Nephron (organoid): ENCODE measurements at regions not wholly inside any gene's neighbourhood (a gene's known extent, or its start where the extent isn't known, plus 50 kb on each side); places are given as distances from the start of the nearest gene placed in this dataset.
A peak's percentile ranks its signal among the peaks of the same experiment; 100 is the strongest.
"Not testable (repeated sequence)": the region's sequence is repeated elsewhere in the genome, so short reads cannot be mapped to it uniquely, and the experiment has no call there.

Experiments
- H3K27ac Mint-ChIP-seq, 3 experiments: 2 replicates each; pipeline ENCODE4 v1.8.0; 2020; ENCODE audit warnings: mixed read lengths in 3 of 3, mild to moderate bottlenecking in 2 of 3, moderate library complexity in 1 of 3
- H3K27me3 Mint-ChIP-seq: 2 replicates; pipeline ENCODE4 v1.8.0; 2021; ENCODE audit warnings: low read depth, mild to moderate bottlenecking, moderate library complexity, mixed read lengths
- H3K36me3 Mint-ChIP-seq: 2 replicates; pipeline ENCODE4 v1.8.0; 2020; ENCODE audit warnings: low read depth, mixed read lengths
- H3K4me1 Mint-ChIP-seq: 2 replicates; pipeline ENCODE4 v1.8.0; 2020; ENCODE audit warnings: mixed read lengths
- H3K4me3 Mint-ChIP-seq, 3 experiments: 2 replicates each; pipeline ENCODE4 v1.8.0; 2020; ENCODE audit warnings: mild to moderate bottlenecking in 3 of 3, mixed read lengths in 3 of 3, moderate library complexity in 2 of 3
- H3K9me3 Mint-ChIP-seq: 2 replicates; pipeline ENCODE4 v1.8.0; 2020; ENCODE audit warnings: mixed read lengths
- TF ChIP-seq, protein P1 (sequence below), 3 experiments: fragments of 200-600 bp; sonication (generic); IDR thresholded peaks; one replicate each; pipeline ENCODE4 v1.5.0; 2021; ENCODE audit warnings: antibody characterized with exemption in 3 of 3; ENCODE audit not compliant: unreplicated experiment in 3 of 3

DNA sequence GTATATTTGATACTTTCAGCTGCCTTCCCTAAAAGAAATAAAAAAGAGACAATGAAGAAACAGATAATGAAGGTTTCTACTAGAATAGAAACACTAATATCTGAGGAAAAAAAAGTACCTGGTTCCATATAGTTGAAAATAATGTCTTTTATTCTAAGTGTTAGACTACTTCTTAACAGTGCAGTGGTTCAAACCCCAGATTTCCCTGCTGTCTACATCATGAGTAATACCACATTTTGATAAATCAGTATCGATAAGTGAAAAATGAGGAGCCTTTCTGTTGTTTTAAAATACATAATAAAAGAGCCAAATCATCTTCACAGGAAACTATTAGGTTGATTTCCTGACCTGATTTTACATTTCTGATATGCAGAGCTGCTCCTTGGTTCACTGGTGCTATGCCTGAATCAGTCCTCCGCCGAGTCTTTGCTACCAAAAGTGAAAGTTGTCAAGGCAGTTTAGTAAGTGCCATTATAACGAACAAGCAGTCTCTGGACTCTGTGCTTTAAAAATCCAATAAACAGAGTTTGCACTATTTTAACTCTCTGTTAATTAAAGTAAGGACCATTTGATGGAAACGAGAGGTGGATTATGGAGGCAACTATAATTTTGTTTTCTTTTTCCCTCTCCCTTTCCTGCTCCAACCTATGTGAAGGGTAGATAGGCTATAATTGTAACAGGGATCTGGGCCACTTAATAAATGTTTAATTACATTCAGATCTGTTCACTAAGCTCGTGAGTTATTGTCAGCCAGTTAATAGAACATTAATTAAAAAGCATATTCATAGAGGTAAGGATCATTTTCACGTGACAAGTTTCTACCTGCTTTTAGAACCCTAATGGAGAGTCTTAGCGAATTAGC, 724.5 kb upstream of the RAG2 start:
- H3K4me1 Mint-ChIP-seq, result no peaks in the 10 kb centered on the region
- H3K9me3 Mint-ChIP-seq, result no peaks in the 10 kb centered on the region
- no peak overlapping the region for H3K4me3 Mint-ChIP-seq
- H3K27ac Mint-ChIP-seq, result no peak overlapping the region
- no peaks in the 10 kb centered on the region for H3K36me3 Mint-ChIP-seq
- no peaks in the 10 kb centered on the region for H3K27me3 Mint-ChIP-seq
- TF ChIP-seq, protein P1, sequence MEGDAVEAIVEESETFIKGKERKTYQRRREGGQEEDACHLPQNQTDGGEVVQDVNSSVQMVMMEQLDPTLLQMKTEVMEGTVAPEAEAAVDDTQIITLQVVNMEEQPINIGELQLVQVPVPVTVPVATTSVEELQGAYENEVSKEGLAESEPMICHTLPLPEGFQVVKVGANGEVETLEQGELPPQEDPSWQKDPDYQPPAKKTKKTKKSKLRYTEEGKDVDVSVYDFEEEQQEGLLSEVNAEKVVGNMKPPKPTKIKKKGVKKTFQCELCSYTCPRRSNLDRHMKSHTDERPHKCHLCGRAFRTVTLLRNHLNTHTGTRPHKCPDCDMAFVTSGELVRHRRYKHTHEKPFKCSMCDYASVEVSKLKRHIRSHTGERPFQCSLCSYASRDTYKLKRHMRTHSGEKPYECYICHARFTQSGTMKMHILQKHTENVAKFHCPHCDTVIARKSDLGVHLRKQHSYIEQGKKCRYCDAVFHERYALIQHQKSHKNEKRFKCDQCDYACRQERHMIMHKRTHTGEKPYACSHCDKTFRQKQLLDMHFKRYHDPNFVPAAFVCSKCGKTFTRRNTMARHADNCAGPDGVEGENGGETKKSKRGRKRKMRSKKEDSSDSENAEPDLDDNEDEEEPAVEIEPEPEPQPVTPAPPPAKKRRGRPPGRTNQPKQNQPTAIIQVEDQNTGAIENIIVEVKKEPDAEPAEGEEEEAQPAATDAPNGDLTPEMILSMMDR (IDR thresholded peaks at IDR 0.05; ENCODE audit: unreplicated experiment in 3 of 3), result no peak

DNA sequence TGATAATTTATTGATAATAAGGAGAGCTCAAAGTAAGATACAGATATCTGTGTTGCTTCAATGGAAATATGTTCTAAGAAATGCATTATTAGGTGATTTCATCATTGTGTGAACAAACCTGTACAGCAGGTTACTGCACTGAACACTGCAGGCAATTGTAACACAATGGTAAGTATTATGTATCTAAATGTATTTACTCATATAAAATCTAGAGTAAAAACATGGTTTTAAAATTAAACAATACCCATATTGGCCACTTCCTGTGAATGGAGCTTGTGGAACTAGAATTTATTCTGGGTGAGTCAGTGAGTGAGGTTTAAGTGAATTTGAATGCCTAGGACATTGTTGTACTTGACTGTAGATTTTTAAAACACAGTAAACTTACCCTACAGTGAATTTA, 722.9 kb upstream of the RAG2 start:
- Mint-ChIP-seq H3K27ac (no peak overlapping the region), H3K36me3 (no peaks in the 10 kb centered on the region), H3K27me3 (no peaks in the 10 kb centered on the region), H3K4me3 (no peak overlapping the region), H3K9me3 (no peaks in the 10 kb centered on the region), H3K4me1 (no peaks in the 10 kb centered on the region)
- TF ChIP-seq, protein P1 (IDR thresholded peaks at IDR 0.05; ENCODE audit: unreplicated experiment in 3 of 3), result no peak

- TF ChIP-seq, protein P1 (IDR thresholded peaks at IDR 0.05; ENCODE audit: unreplicated experiment in 3 of 3), result no peak
- Mint-ChIP-seq H3K4me1 (no peaks in the 10 kb centered on the region), H3K36me3 (no peaks in the 10 kb centered on the region), H3K27me3 (no peaks in the 10 kb centered on the region), H3K4me3 (no peak overlapping the region), H3K27ac (no peak overlapping the region), H3K9me3 (peaks cover 5% of the 10 kb centered on the region)
Measured at GRCh38 chr11:37317803-37318202, 719.8 kb upstream of the RAG2 start.

GRCh38 chr11:37313266-37313665, 715.2 kb upstream of the RAG2 start:
- H3K27me3 Mint-ChIP-seq, result no peaks in the 10 kb centered on the region
- TF ChIP-seq, protein P1 (IDR thresholded peaks at IDR 0.05; ENCODE audit: unreplicated experiment in 3 of 3), result no peak
- H3K4me3 Mint-ChIP-seq, result no peak overlapping the region
- H3K4me1 Mint-ChIP-seq, result no peaks in the 10 kb centered on the region
- H3K36me3 Mint-ChIP-seq, result no peaks in the 10 kb centered on the region
- peaks cover 5% of the 10 kb centered on the region for H3K9me3 Mint-ChIP-seq
- H3K27ac Mint-ChIP-seq, result peak overlapping the region in 2 of 3 experiments; percentile 26 to 69

DNA sequence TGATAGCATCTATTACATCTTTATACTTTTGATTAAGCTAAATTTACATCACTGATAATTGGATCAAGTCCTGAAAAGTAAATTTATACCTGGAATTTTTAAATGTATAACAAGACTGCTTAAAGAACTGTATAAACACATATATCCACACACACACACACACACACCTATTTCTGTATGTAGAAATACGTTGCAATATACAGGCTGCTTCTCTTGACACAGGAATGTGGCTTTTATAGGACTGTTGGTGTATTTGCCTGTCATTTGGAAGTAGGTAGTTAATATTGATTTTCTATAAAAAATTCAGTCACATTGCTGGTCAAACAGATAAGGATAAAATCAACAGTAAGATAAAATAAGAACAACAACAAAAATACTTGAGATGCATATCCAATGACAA, 708.5 kb upstream of the RAG2 start:
- no peaks in the 10 kb centered on the region for H3K27me3 Mint-ChIP-seq
- TF ChIP-seq, protein P1 (IDR thresholded peaks at IDR 0.05; ENCODE audit: unreplicated experiment in 3 of 3), result no peak

DNA sequence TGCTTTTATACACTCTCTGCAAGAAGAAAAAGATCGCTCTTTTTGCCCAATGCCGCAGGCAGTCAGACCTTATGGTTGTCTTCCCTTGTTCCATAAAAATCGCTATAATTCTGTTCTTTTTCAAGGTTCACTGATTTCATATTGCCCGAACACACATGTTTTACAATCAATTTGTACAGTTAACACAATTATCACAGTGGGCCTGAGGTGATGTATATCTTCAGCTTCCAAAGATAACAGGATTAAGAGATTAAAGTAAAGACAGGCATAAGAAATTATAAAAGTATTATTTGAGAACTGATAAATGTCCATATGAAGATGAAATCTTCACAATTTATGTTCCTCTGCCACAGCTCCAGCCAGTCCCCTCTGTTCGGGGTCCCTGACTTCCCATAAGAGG, 703.4 kb upstream of the RAG2 start:
- H3K36me3 Mint-ChIP-seq, H3K27ac Mint-ChIP-seq, H3K4me3 Mint-ChIP-seq, H3K4me1 Mint-ChIP-seq, H3K27me3 Mint-ChIP-seq: not testable (repeated sequence)
- peaks cover 30% of the 10 kb centered on the region for H3K9me3 Mint-ChIP-seq

More for the DNA sequence above, 708.5 kb upstream of the RAG2 start:
- Mint-ChIP-seq H3K36me3 (no peaks in the 10 kb centered on the region), H3K9me3 (peaks cover 13% of the 10 kb centered on the region), H3K4me1 (no peaks in the 10 kb centered on the region), H3K4me3 (no peak overlapping the region), H3K27ac (no peak overlapping the region)
